Activated T-cell treated with anti-CD3 and anti-CD28 coated beads for 1 hour (primary cell): ENCODE measurements at regions not wholly inside any gene's neighbourhood (a gene's known extent, or its start where the extent isn't known, plus 50 kb on each side); places are given as distances from the start of the nearest gene placed in this dataset.
"Not testable (repeated sequence)": the region's sequence is repeated elsewhere in the genome, so short reads cannot be mapped to it uniquely, and the experiment has no call there.

Experiments
- DNase-seq: peaks from one replicate; pipeline ENCODE4 v3.0.0-alpha.2; 2020; ENCODE audit warnings: low read depth

DNA sequence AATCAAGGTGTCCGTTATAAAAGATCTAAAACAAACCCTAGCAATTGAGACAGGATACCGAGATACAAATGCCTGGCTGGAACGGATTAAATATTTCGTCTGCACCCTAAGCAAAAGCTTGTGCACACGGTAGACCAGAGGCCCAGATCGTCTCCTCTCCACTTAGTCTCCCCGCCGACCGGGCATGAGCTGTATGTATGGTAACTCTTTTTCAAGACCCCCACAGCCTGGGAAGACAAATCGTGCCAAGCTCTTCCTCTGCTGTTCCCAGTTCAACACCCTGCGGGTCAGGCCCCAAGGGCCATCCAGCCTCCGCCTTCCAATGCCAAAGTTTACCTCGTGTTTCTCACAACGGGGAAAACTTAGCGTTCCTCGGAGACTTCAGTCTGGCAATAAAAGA lies 285.7 kb upstream of the GALNT17 start:
- no peak for DNase-seq

DNA sequence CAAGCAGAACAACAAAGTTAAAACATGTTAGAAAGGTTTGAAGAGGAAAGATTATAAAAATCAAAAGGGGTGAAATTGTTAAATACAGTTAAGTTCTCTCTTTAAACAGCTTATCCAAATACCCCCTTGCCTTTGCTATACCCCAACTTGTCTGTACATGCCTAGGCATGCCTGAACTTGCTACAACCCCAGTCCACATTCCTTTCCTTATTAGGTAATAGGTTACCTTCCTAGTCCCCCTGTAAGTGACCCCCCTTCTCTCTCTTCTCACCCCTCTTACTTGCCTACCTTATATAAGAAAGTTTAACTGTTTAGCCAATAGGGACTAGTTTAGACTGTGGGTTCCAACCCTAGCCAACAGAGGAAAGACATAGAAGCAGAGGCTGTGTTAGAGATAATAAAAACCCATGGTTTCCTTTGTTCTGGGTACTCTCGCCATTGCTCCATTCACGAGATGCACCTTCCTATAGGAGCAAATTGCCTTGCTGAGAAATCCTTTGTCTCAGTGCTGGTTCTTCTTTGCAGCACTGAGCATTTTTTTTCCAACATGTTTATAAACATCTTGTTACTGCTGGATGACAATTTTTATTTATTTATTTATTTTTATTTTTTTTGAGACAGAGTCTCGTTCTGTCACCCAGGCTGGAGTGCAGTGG lies 282.2 kb upstream of the GALNT17 start:
- DNase-seq, result no peak

DNA sequence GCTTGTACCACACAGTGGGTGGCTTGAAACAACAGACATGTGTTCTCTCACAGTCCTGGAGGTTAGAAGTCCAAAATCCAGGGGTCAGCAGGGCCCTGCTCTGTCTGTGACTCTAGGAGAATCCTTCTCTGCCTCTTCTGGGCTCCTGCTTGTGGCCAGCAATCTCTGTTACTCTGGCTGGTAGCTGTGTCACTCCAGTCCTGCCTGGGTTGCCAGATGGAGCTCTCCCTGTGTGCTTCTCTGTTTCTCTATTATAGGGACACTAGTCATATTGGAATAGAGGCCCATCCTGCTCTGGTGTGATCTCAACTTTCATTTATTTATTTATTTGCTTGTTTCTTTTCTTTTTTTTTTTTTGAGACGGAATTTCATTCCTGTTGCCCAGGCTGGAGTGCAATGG lies 276.6 kb upstream of the GALNT17 start:
- no peak for DNase-seq

DNA sequence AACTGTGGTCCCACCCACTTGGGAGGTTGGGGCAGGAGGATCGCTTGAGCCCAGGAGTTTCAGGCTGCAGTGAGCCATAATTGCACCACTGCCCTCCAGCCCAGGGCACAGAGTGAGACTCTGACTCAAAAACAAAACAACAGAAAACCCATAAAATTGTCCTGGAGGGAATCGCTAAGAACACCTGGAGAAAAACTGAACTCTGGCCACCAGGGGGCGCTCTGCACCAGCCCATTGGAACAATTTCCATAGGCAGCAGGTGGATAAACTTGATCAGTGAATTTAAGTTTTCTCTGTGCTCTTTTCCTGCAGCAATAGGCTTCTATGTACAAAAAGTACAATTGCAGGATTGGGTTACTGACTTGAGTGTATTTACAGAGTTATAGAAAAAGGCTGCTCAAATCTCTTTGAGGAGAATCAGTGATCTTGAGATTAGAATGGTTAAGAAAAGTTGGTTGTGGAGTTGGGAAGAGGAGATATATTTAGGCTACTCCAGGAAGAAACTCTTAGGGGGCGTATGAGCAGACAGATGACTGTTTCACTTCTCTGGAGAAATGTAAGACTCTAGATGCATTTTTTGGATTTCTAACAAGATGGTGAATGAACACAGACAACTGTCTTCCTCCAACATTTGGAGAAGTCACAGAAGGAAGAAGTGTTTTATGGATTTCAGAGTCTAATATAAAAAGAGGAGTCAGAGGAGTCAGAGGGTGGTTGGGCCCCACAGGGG lies 274.9 kb upstream of the GALNT17 start:
- peak; percentile 30 for DNase-seq

DNA sequence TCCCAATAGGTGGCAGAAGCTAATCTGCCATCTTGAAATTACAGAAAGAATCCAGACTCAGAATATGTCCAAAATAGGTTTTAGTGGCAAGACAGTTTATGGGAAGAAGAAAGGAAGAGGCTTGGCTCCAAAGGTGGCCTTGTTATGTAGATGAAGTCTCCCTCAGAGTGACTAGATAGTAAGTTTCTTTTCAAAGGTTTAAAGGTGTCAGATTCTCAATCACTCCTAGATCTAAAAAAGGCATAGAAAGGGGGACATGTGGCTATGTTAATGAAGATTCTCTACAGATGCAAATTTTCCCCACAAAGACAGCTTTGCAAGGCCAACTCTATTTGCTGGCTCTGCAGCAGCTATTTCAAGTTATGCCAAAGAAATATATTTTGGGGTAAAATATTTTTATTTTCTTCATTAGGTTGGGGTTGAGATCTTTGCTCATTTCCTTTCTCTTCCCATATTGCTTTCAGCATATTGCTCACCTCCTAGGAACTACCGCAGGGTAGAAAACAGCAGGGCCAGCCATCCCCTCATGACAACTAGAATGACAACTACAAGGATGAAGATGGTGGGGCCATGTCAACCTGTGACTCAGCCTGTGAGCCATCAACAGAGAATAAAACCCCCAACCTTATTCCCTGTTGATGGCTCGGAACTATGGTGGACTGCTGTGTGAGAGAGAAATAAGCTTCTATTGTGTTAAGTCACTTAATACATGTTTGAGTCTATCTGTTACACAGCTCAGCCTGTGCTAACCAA lies 274.0 kb upstream of the GALNT17 start:
- no peak for DNase-seq

DNA sequence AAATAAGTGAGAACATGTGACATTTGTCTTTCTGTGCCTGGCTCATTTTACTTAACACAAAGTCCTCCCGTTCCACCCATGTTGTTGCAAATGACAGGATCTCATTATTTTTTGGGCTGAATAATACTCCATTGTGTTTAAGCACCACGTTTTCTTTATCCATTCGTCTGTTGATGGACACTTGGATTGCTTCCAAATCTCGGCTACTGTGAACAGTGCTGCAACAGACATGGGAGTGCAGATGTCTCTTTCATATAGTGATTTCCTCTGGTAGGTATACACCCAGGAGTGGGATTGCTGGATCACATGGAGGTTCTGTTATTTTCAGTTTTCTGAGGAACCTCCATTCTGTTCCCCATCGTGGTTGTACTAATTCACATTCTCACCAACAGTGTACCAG lies 264.4 kb upstream of the GALNT17 start:
- no peak for DNase-seq

DNA sequence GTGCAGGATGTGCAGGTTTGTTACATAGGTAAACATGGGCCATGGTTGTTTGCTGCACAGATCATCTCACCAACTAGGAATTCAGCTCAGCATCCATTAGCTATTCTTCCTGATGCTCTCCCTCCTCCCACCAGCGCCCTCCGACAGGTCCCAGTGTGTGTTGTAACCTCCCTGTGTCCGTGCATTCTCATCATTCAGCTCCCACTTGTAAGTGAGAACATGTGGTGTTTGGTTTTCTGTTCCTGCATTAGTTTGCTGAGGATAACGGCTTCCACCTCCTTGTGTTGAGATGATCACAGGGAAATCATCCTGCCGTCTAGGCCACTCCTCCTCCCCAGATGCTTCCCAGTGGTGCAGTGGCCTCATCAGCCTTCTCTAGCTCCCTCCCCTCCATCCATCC lies 261.6 kb upstream of the GALNT17 start:
- DNase-seq, result no peak

DNA sequence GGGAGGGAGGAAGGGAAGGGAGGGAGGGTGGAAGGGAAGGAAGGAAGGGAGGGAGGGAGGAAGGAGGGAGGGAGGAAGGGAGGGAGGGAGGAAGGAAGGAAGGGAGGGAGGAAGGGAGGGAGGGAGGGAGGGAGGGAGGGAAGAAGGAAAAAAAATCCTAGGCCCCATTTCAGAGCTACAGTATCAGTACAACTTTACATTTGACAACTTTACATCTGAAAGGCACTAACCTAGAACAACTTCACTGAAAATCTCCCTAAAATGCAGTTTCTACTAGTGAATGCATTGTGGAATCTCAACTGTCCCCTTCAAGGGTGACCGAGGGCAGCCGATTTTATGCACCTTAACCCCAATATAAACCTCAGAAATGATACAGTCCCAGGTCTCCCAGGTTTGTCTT lies 259.8 kb upstream of the GALNT17 start:
- DNase-seq, result no peak

DNA sequence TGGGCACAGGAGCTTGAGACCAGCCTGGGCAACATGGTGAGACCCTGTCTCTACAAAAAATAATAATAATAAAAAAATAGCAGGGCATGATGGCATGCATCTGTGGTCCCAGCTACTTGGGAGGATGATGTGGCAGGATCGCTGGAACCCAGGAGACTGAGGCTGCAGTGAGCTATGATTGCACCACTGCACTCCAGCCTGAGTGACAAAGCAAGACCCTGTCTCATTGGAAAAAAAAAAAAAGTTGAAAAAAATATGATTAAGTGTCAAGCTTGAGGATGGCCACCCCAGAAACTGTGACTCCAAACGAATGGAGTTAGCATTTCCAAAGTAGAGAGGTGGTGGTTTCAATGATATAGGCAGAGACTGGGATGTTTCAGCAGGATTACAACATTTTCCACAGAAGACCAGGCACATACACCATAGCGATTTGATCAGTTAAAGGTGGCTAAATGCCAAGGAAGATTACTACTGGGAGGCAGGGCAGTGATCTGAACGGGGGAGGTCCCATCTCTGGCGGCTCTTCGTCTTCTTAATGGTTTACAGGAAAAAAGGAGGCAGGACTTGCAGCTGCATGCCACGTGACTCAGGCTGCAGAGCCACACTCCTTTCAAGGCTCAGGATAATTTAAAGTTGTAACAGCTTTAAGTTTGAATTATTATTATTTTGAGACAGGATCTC lies 250.6 kb upstream of the GALNT17 start:
- no peak for DNase-seq

DNA sequence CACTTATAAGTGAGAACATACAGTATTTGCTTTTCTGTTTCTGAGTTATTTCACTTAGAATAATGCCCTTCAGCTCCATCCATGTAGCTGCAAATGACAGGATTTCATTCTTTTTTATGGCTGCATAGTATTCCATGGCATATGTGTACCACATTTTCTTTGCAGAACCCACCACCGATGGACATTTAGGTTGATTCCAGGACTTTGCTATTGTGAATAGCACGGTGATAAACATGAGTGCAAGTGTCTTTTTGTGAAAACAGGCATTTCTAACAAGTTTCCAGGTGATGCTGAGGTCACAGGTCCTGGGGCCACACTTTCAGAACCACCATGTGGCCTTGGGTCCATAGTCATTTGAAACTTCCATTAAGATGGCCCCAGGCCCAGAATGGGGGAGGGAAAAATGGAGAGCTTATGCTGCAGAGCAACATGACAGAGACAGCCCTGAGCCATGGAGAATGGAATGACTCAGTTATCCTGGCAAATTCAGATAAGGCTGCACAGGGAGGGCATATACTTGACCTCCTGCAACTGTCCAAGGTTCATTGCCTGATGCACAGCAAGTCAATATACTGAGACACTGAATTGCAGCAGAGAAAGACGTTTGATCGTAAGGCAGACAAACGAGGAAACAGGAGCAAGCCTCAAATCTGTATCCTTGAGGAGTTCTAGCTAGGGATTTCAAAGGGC lies 248.0 kb upstream of the GALNT17 start:
- DNase-seq, result no peak

DNA sequence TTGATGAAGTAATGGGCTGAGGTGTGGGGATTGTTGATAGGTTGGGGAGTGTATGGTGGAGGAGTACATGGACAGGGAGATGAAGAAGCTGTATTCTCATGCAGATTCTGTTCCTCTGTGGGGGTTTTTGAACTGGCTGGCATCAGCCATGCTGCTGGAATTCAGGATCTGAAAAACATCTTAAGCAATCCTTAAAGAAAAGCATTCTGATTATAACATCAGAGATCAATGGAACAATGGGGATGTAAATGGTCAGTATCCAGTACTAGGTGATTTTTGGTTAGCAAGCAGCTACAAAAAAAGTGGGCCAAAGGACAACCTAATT lies 247.5 kb upstream of the GALNT17 start:
- DNase-seq, result no peak

DNA sequence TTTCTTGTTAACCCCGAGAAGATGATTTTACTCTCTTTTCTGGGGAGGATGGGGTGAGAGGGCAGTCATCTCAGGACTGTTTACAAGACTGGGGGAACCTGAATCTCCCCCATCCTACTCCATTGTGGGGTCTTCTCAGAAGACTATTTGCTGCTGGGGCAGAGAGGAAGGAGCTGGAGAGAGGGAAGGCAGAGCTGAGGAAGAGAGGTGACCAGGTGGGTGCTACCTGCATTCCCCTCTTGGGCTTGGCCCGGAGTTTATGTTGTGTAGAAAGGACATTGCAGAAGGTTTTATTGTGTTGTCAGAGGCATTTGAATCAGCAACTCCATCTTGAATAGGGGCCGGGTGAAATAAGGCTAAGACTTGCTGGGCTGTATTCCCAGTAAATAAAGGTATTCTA lies 247.1 kb upstream of the GALNT17 start:
- no peak for DNase-seq

DNA sequence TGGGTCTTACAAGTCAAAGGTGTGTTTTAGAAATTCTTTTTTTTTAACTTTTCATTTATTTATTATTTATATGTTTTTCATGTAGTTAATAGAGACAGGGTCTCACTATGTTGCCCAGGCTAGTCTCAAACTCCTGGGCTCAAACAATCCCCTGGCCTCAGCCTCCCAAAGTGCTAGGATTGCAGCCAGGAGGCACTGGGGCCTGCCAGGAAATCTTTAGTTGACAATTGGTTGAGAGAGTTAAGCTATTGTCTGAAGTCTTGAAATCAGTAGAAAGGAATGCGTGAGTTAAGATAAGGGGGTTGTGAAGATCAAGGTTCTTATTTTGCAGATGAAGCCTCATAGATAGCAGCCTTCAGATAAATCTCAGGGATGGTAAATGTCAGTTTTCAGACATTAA lies 245.4 kb upstream of the GALNT17 start:
- DNase-seq, result no peak

DNA sequence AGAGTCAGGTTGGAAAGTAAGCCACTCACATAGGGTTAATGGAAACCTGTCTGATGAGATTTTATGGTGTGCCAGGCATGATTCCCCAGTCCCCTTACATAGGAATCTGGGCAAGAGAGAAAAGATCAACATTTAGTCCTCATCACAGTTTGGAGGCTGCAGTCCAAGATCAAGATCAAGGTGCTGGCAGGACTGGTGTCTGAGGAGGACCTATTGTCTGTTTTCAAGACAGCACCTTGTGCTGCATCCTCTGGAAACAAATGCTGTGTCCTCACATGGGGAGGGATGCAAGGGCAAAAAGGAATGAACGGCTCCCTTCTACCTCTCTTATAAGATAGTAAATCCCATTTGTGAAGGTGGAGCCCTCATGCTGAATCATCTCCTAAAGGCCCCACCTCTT lies 244.8 kb upstream of the GALNT17 start:
- DNase-seq, result no peak

DNA sequence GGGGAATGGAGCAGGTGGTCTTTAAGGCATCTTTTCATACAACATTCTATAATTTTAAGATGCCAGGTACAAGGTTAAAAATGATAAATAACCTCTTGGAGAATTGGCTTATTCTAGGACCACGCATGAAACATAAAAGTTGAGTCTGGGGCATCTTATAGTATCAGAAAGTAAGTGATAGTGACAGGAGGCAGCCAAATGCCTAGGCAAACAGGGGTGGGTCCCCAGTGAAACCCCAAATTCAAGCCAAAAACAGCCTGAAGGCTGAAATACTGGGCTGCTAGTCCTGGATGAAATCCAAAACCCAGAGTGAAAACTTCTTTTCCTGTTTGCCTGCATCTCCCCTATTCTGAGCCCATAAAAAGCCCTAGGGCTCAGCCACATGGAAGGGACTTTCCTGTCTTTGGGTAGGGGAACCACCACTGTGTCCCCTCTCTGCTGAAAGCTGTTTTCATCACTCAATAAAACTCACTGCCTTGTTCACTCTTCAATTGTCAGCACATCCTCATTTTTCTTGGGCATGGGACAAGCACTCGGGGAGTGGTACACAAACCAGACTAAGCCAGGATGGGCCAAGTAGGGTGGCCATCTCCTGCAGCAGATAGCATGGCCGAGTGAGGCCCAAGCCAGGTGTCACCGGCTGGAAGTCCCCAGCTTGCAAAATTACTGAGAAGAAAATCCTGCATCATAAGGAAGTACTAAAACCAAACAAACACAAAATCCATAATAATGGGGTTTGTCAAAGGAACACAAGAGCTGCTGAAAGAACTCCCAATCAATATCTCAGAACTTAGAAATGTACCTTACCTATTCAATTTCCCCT lies 241.6 kb upstream of the GALNT17 start:
- DNase-seq, result no peak

DNA sequence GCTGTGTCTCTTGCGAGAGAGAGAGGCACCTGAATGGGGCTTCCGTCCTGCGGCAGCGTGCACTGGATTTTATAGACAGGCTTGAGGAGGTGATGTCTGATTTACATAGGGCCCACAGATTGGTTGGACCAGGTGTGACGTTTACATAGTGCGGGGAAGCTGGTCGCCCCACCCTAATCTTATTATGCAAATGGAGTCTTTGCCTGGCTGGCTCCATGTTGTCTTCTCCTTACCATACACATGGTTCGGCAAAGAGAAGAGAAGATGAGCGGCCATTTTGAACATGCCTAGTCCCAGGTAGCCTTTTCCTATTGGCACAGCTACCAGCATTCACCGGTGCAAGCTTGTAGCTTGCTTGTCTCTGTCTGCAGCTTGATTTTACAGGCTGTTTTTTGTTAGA lies 238.5 kb upstream of the GALNT17 start:
- DNase-seq, result no peak

DNA sequence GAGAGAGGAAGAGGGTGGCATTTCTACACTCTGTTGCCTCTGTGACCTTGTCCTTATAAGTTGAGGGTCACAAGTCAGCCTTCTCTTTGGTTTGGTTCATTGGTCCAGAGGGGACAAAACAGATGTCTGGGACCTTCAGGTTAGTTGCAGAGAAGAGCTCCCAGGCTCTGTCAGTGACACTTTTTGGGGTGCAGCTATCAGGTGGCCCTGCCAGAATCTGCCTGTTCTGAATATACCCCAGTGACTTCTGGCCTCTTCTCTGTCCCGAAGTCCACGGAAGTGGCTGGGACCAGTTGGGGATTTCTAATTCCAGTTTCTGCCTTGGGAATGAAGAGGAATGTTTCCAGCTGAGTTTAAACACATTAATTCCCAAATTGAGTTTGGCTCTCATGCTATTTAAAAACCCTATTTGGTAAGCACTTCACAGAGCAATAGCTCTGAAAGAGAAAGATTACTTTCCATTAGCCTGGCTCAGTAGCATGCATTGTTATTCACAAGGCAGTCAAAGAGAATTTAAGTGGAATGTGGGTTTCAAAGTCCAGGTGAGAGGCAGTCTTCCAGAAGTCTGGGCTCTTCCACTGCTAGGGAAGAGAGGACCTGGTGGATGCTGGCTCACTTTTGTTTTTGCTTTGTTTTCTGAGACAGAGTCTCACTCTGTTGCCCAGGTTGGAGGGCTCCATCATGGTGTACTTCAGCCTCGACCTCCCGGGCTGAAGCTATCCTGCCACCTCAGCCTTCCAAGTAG lies 237.8 kb upstream of the GALNT17 start:
- no peak for DNase-seq

DNA sequence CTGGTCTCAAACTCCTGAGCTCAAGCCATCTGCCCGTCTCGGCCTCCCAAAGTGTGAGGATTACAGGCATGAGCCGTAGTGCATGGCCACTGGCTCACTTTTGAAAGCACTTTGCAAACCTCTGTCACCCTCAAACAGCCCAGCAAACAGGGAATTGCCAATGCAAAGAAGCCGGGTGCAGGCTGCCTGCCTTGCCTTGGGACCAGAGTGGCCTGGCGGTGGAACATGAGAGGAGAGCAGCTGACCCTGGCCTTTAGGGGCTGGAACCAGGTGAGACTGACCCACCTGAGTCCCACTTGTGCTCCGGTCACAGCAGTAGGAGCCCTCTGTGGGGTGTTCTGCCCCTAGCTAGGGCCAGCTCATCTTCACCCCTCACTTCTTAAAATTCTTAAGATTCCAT lies 237.1 kb upstream of the GALNT17 start:
- no peak for DNase-seq

DNA sequence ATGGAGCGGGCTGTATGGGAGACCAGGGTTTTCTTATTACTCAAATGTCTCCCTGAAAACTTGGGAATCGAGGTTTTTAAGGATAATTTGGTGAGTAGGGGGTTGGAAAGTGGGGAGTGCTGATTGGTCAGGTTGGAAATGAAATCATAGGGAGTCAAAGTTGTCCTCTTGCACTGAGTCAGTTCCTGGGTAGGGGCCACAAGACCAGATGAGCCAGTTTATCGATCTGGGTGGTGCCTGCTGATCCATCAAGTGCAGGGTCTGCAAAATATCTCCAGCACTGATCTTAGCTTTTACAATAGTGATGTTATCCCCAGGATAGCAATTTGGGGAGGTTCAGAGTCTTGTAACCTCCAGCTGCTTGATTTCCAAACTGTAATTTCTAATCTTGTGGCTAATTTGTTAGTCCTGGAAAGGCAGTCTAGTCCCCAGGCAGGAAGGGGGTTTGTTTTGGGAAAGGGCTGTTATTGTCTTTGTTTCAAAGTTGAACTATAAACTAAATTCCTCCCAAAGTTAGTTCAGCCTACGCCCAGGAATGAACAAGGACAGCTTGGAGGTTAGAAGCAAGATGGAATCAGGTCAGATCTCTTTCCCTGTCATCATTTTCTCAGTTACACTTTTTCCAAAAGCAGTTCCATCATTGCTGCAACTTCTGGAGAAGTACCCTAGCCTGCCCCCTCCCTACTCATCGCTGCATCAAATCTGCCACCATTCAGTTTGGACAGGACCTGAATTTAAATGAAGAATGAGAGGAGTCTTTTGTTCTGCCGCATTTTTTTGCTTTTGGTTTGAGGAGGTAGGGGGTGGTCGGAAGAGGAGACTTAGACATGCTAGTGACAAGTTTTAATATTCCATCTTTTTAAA lies 236.4 kb upstream of the GALNT17 start:
- DNase-seq, result not testable (repeated sequence)
